DOHH2 (cell line): ENCODE measurements at regions not wholly inside any gene's neighbourhood (a gene's known extent, or its start where the extent isn't known, plus 50 kb on each side); places are given as distances from the start of the nearest gene placed in this dataset.

Source experiments
- EZH2phosphoT487 ChIP-seq: fragments of 200-600 bp; sonication (generic); IDR thresholded peaks from 2 replicates; pipeline ENCODE4 v1.6.1; 2017; ENCODE audit warnings: borderline replicate concordance, mild to moderate bottlenecking, antibody characterized with exemption, low read length, moderate library complexity, mixed read lengths
- TF ChIP-seq, protein P1 (sequence below): fragments of 200-600 bp; sonication (generic); IDR thresholded peaks from one replicate; pipeline ENCODE4 v1.5.1; 2014; ENCODE audit warnings: antibody characterized with exemption, mild to moderate bottlenecking, low read depth, low read length; ENCODE audit not compliant: poor library complexity, severe bottlenecking

DNA sequence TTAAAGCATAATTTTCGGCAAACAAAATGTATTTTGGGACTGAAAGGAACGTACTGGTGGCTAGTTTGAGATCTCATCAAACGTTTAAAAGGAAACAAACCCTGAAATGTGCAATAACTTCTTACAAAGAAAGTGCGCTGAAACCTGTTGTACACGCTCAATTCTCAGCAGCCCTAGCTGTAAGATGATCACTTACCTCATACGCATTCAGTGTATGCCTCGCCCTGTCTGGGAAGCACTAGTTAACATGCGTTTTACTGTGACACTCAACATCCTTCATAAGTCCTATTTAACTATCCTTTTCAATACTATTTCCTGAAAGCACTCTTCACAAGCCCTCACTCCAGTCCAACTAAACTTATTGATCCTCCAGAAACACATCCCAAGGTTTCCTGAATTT, 485.0 kb upstream of the EDIL3 start:
- TF ChIP-seq, protein P1, sequence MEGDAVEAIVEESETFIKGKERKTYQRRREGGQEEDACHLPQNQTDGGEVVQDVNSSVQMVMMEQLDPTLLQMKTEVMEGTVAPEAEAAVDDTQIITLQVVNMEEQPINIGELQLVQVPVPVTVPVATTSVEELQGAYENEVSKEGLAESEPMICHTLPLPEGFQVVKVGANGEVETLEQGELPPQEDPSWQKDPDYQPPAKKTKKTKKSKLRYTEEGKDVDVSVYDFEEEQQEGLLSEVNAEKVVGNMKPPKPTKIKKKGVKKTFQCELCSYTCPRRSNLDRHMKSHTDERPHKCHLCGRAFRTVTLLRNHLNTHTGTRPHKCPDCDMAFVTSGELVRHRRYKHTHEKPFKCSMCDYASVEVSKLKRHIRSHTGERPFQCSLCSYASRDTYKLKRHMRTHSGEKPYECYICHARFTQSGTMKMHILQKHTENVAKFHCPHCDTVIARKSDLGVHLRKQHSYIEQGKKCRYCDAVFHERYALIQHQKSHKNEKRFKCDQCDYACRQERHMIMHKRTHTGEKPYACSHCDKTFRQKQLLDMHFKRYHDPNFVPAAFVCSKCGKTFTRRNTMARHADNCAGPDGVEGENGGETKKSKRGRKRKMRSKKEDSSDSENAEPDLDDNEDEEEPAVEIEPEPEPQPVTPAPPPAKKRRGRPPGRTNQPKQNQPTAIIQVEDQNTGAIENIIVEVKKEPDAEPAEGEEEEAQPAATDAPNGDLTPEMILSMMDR, result no peak
- TF ChIP-seq EZH2phosphoT487, result no peak
